Loucy (cell line): ENCODE measurements at regions not wholly inside any gene's neighbourhood (a gene's known extent, or its start where the extent isn't known, plus 50 kb on each side); places are given as distances from the start of the nearest gene placed in this dataset.

Experiments
- CTCF ChIP-seq: fragments of 200-600 bp; sonication (generic); conservative IDR thresholded peaks from 2 replicates; pipeline ENCODE4 v1.5.1; 2014; ENCODE audit warnings: mild to moderate bottlenecking, antibody characterized with exemption, low read length
- EZH2phosphoT487 ChIP-seq: fragments of 200-600 bp; IDR thresholded peaks from 2 replicates; pipeline ENCODE4 v1.6.1; 2018; ENCODE audit warnings: antibody characterized with exemption, mild to moderate bottlenecking, moderate library complexity, borderline replicate concordance

GRCh38 chr10:80794994-80795393 is 257.3 kb downstream of the SH2D4B start:
- TF ChIP-seq CTCF (no peak), EZH2phosphoT487 (no peak)
